CD4-positive, CD25-positive, alpha-beta regulatory T cell (primary cell): ENCODE measurements at regions not wholly inside any gene's neighbourhood (a gene's known extent, or its start where the extent isn't known, plus 50 kb on each side); places are given as distances from the start of the nearest gene placed in this dataset.

Experiments used
- ATAC-seq, 2 donors: fragments of 150-1000 bp; cut with Tn5 transposase; one replicate each; pipeline ENCODE4 v1.10.0; 2021; ENCODE audit warnings: low read depth in 2 of 2, moderate number of reproducible peaks in 2 of 2, moderate library complexity in 1 of 2
- DNase-seq, 3 donors: peaks; one replicate each; pipeline versions ENCODE4 v3.0.0 to v3.0.0-alpha.2; 2012 to 2022; ENCODE audit warnings: mixed read lengths in 1 of 3
- H3K27ac ChIP-seq: one replicate; pipeline ENCODE4 v1.7.0; 2013; ENCODE audit warnings: mild to moderate bottlenecking, low read length; ENCODE audit not compliant: insufficient read depth, poor library complexity, severe bottlenecking
- H3K27me3 ChIP-seq: one replicate; pipeline ENCODE4 v1.7.0; 2013; ENCODE audit warnings: low read length; ENCODE audit not compliant: control insufficient read depth, insufficient read depth
- H3K36me3 ChIP-seq: one replicate; pipeline ENCODE4 v1.7.0; 2013; ENCODE audit warnings: mild to moderate bottlenecking, low read length, moderate library complexity; ENCODE audit not compliant: control insufficient read depth, insufficient read depth
- H3K4me1 ChIP-seq: 2 replicates; pipeline ENCODE4 v1.7.0; 2013; ENCODE audit warnings: mild to moderate bottlenecking, low read length; ENCODE audit not compliant: insufficient read depth, control insufficient read depth, poor library complexity, severe bottlenecking
- H3K4me3 ChIP-seq: one replicate; pipeline ENCODE4 v1.7.0; 2013; ENCODE audit warnings: low read depth, mild to moderate bottlenecking, low read length, moderate library complexity
- H3K9me3 ChIP-seq, 2 experiments: 1 replicate in 1 of 2; 2 replicates in 1 of 2; pipeline ENCODE4 v1.7.0; 2013; ENCODE audit warnings: low read length in 2 of 2, mild to moderate bottlenecking in 1 of 2, moderate library complexity in 1 of 2; ENCODE audit not compliant: control insufficient read depth in 2 of 2
- H3K27ac Mint-ChIP-seq, 3 donors: one replicate each; pipeline ENCODE4 v1.8.0; 2020 to 2022; ENCODE audit warnings: mild to moderate bottlenecking in 3 of 3, mixed read lengths in 3 of 3, moderate library complexity in 2 of 3
- H3K27me3 Mint-ChIP-seq: one replicate; pipeline ENCODE4 v1.8.0; 2022; ENCODE audit warnings: mild to moderate bottlenecking, mixed read lengths
- H3K36me3 Mint-ChIP-seq: one replicate; pipeline ENCODE4 v1.8.0; 2020; ENCODE audit warnings: mixed read lengths
- H3K4me1 Mint-ChIP-seq, 4 donors: one replicate each; pipeline ENCODE4 v1.8.0; 2020 to 2022; ENCODE audit warnings: mixed read lengths in 4 of 4, mild to moderate bottlenecking in 1 of 4
- H3K4me3 Mint-ChIP-seq, 4 donors: one replicate each; pipeline ENCODE4 v1.8.0; 2020 to 2022; ENCODE audit warnings: mild to moderate bottlenecking in 4 of 4, mixed read lengths in 4 of 4, moderate library complexity in 3 of 4
- H3K9me3 Mint-ChIP-seq, 7 donors: one replicate each; pipeline ENCODE4 v1.8.0; 2020 to 2022; ENCODE audit warnings: mixed read lengths in 7 of 7, mild to moderate bottlenecking in 3 of 7, moderate library complexity in 2 of 7

DNA sequence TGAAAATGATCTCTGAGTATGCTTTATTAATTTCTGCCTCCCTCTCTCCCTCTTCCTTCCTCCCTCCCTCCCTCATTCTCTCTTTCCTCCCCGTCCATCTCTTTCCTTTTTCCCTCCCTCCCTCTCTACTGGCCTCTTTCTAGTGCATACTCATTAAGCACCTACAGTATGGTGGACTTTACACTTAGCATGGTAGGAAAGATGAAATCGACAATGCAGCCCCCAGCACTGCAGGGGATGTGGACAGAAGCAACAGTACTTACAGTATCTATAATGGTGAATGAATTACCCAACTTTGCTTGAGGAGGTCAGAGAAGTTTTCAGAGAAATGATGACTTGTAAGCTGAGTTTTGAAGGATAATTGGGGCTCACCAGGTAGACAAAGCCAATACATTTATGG, 143.8 kb upstream of the RPS6KA3 start:
- DNase-seq (no peak), ATAC-seq (no peak)
- Histone ChIP-seq H3K4me1 (peaks cover 19% of the 10 kb centered on the region), H3K9me3 (no peaks in the 10 kb centered on the region), H3K27ac (no peak overlapping the region), H3K36me3 (no peaks in the 10 kb centered on the region), H3K4me3 (no peak overlapping the region), H3K27me3 (no peaks in the 10 kb centered on the region)
- no peaks in the 10 kb centered on the region for H3K36me3 Mint-ChIP-seq
- H3K27ac Mint-ChIP-seq, result no peak overlapping the region
- H3K4me3 Mint-ChIP-seq, result no peak overlapping the region
- H3K9me3 Mint-ChIP-seq, result peaks cover 0 to 4% (median 0%) of the 10 kb centered on the region in 7 donors
- H3K27me3 Mint-ChIP-seq, result no peaks in the 10 kb centered on the region
- H3K4me1 Mint-ChIP-seq, result peaks cover 0 to 33% (median 15%) of the 10 kb centered on the region in 4 donors

DNA sequence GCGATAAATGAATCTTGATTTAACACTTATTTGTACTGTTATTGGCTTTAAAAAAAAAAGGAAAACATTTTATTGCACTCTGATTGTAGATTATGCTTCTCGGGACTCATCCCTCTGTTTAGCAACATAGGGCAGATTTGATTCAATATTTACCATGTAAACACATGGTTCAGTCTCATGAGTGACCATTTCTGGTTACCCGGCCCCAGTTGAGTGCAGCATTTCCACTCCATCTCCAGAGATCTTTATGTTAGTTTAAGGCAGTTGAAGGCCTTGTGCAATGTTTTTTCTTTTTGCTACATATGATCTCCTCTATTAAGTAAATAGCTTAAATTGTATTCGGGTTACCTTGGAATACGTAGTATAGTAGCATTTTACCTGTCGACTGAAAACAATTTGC, 143.3 kb upstream of the RPS6KA3 start:
- no peak overlapping the region for H3K27ac Mint-ChIP-seq
- no peak for ATAC-seq
- no peak overlapping the region for H3K4me3 Mint-ChIP-seq
- peaks cover 0 to 31% (median 15%) of the 10 kb centered on the region in 4 donors for H3K4me1 Mint-ChIP-seq
- DNase-seq, result no peak
- H3K9me3 ChIP-seq, result no peaks in the 10 kb centered on the region
- no peak overlapping the region for H3K4me3 ChIP-seq
- H3K36me3 ChIP-seq, result no peaks in the 10 kb centered on the region
- H3K27me3 ChIP-seq, result no peaks in the 10 kb centered on the region
- peaks cover 0 to 4% (median 0%) of the 10 kb centered on the region in 7 donors for H3K9me3 Mint-ChIP-seq
- no peaks in the 10 kb centered on the region for H3K27me3 Mint-ChIP-seq
- H3K27ac ChIP-seq, result no peak overlapping the region
- H3K36me3 Mint-ChIP-seq, result no peaks in the 10 kb centered on the region
- H3K4me1 ChIP-seq, result peaks cover 19% of the 10 kb centered on the region

DNA sequence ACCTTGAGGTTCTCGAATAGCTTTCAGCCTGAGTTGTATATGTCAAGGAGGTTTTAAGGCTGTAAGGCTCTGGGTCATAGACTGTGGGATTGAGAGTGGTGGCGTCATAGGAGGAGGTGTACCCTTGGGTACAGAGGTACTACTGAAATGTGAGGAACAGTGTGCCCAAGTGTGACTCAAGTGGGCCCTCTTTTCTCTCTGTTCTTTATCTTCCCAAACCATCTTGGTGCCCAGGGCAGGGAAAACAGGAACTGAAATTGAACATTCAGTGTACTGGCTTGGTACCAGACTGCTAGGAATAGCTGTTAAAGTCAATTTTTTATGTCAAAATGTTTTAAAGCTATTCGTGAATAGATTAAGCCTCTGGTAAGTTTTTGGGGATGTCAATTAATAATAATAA, 136.2 kb upstream of the RPS6KA3 start:
- H3K36me3 ChIP-seq, result no peaks in the 10 kb centered on the region
- ATAC-seq (no peak), DNase-seq (no peak)
- Mint-ChIP-seq H3K27ac (no peak overlapping the region), H3K36me3 (no peaks in the 10 kb centered on the region), H3K4me1 (peaks cover 0 to 4% (median 0%) of the 10 kb centered on the region in 4 donors), H3K4me3 (no peak overlapping the region), H3K27me3 (no peaks in the 10 kb centered on the region), H3K9me3 (peaks cover 0 to 4% (median 0%) of the 10 kb centered on the region in 7 donors)
- H3K4me3 ChIP-seq, result no peak overlapping the region
- no peaks in the 10 kb centered on the region for H3K27me3 ChIP-seq
- H3K4me1 ChIP-seq, result no peaks in the 10 kb centered on the region
- no peak overlapping the region for H3K27ac ChIP-seq
- H3K9me3 ChIP-seq, result no peaks in the 10 kb centered on the region

DNA sequence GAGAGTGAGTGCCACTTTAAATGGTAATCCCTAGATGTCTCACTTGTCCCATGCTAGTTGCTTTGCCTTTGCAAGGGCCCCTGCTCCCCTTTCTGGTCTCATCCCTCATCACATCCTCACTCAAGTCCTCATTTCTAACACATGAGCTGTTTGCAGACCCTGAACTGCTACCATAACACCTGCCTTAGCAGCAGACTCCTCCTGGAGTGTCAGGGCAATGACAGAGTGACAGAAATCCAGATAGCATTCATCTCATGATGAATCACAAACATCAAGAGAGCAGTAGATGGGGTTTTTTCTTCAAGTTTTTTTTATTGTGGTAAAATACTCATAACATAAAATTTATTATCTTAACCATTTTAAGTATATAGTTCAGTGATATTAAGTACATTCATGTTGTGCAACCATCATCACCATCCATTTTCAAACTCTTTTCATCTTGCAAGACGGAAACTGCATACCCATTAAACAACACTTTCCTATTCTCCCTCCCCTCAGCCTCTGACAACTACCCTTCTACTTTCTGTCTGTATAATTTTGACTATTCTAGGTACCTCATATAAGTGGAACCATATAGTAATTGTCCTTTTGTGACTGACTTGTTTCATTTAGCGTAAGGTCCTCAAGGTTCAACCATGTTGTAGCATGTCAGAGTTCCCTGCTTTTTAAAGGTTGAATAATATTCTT, 133.2 kb upstream of the RPS6KA3 start:
- Mint-ChIP-seq H3K9me3 (peaks cover 0 to 3% (median 0%) of the 10 kb centered on the region in 7 donors), H3K4me1 (peaks cover 0 to 4% (median 0%) of the 10 kb centered on the region in 4 donors), H3K4me3 (no peak overlapping the region), H3K27ac (no peak overlapping the region), H3K27me3 (peaks cover 5% of the 10 kb centered on the region), H3K36me3 (no peaks in the 10 kb centered on the region)
- Histone ChIP-seq H3K4me1 (no peaks in the 10 kb centered on the region), H3K9me3 (no peaks in the 10 kb centered on the region), H3K27ac (no peak overlapping the region), H3K36me3 (no peaks in the 10 kb centered on the region), H3K27me3 (no peaks in the 10 kb centered on the region), H3K4me3 (no peak overlapping the region)
- no peak for ATAC-seq
- DNase-seq, result no peak

DNA sequence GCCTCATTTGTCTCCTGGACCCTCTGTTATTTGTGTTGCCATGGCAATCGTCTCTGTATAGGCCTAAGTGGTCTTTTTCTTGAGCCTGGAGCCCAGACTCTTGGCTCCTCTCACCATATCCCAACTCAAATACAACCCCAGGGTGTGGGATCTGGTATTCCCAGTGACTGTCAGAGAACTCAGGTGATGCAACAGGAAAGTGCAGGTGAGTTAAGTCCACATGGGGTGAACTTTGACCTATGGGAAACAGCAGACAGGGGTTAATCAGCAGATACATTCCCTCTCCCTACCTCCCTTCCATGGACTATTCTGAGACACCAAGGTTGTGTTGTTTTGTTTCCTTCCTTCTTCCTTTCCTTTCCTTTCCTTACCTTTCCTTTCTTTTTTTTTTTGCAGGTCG, 130.9 kb upstream of the RPS6KA3 start:
- H3K4me1 ChIP-seq, result no peaks in the 10 kb centered on the region
- DNase-seq (no peak), ATAC-seq (no peak)
- H3K9me3 ChIP-seq, result no peaks in the 10 kb centered on the region
- Mint-ChIP-seq H3K9me3 (peaks cover 0 to 3% (median 0%) of the 10 kb centered on the region in 7 donors), H3K27ac (no peak overlapping the region), H3K4me1 (peaks cover 0 to 4% (median 0%) of the 10 kb centered on the region in 4 donors), H3K4me3 (no peak overlapping the region), H3K36me3 (no peaks in the 10 kb centered on the region), H3K27me3 (peaks cover 5% of the 10 kb centered on the region)
- no peaks in the 10 kb centered on the region for H3K27me3 ChIP-seq
- no peaks in the 10 kb centered on the region for H3K36me3 ChIP-seq
- H3K27ac ChIP-seq, result no peak overlapping the region
- H3K4me3 ChIP-seq, result no peak overlapping the region

DNA sequence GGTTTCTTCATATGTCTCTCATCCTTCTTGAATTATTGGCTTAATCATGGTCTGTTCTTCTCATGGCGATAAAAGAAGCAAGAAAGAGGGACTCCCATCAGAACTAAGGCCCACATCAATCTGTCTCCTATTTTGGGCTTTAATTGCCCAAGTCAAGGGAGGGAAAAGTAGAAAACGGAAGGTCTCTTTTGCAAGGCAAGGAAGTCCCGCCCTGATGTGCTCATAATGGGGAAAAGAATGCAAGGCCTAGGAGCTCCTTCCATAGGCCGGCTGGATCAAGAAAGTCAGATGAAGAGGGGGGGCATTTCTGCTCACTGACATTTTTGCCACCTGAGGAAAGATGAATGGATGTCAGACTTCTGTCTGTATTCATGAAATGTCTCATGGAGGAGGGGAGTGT, 127.7 kb upstream of the RPS6KA3 start:
- no peak for DNase-seq
- Histone ChIP-seq H3K9me3 (no peaks in the 10 kb centered on the region), H3K27me3 (no peaks in the 10 kb centered on the region), H3K4me3 (no peak overlapping the region), H3K36me3 (no peaks in the 10 kb centered on the region), H3K4me1 (no peaks in the 10 kb centered on the region), H3K27ac (no peak overlapping the region)
- no peaks in the 10 kb centered on the region for H3K36me3 Mint-ChIP-seq
- no peak for ATAC-seq
- H3K4me1 Mint-ChIP-seq, result peaks cover 0 to 2% (median 0%) of the 10 kb centered on the region in 4 donors
- H3K9me3 Mint-ChIP-seq, result peaks cover 0 to 3% (median 0%) of the 10 kb centered on the region in 7 donors
- H3K27me3 Mint-ChIP-seq, result peaks cover 6% of the 10 kb centered on the region
- no peak overlapping the region for H3K27ac Mint-ChIP-seq
- H3K4me3 Mint-ChIP-seq, result no peak overlapping the region

DNA sequence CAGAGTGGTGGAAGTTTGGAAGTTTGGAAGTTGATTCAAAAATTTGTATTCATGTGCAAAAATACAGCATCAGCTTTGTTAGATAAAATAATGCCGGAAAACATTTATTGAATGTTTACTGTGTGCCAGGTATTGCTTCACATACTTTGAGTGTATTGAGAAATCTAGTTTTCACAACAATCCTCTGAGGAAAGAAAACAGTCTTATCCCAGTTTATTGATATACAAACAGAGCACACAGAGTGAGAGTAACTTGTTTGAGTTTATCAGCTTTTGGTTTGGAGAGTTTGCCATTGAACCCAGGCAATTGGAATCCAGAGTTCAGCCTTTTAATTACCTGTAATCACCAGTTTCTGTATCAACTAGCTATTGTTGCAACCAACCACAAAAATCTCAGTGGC, 127.2 kb upstream of the RPS6KA3 start:
- Mint-ChIP-seq H3K4me1 (peaks cover 0 to under 1% (median 0%) of the 10 kb centered on the region in 4 donors), H3K27ac (no peak overlapping the region), H3K27me3 (peaks cover 9% of the 10 kb centered on the region), H3K9me3 (peaks cover 0 to 3% (median 0%) of the 10 kb centered on the region in 7 donors), H3K4me3 (no peak overlapping the region), H3K36me3 (no peaks in the 10 kb centered on the region)
- Histone ChIP-seq H3K36me3 (no peaks in the 10 kb centered on the region), H3K4me1 (no peaks in the 10 kb centered on the region), H3K4me3 (no peak overlapping the region), H3K27me3 (no peaks in the 10 kb centered on the region), H3K27ac (no peak overlapping the region), H3K9me3 (no peaks in the 10 kb centered on the region)
- DNase-seq (no peak), ATAC-seq (no peak)

DNA sequence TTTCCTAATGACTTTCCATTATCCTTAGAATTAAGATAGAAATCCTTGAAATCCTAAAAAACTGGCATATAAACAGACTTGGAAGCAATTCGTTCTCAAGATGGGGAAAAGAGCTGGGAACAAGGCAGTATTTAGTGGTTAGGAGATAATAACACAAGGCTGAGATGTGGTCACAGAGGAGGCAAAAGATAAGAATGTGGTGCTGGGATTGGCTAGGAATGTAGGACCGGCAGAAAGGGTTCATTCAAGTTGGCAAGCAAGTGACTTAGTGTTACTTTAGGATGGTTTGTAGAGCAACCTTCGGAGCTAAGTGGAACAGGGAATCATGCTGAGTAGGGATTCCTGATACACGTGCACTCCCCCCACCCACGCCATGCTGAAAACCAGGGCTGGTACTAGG, 121.9 kb upstream of the RPS6KA3 start:
- Histone ChIP-seq H3K4me1 (no peaks in the 10 kb centered on the region), H3K9me3 (no peaks in the 10 kb centered on the region), H3K4me3 (no peak overlapping the region), H3K36me3 (no peaks in the 10 kb centered on the region), H3K27ac (no peak overlapping the region), H3K27me3 (peaks cover 5% of the 10 kb centered on the region)
- H3K9me3 Mint-ChIP-seq, result peaks cover 0 to 2% (median 0%) of the 10 kb centered on the region in 7 donors
- H3K4me1 Mint-ChIP-seq, result no peaks in the 10 kb centered on the region
- no peak overlapping the region for H3K4me3 Mint-ChIP-seq
- DNase-seq (no peak), ATAC-seq (no peak)
- peaks cover 8% of the 10 kb centered on the region for H3K27me3 Mint-ChIP-seq
- H3K36me3 Mint-ChIP-seq, result no peaks in the 10 kb centered on the region
- no peak overlapping the region for H3K27ac Mint-ChIP-seq
